BLaER1 (cell line): ENCODE measurements at regions not wholly inside any gene's neighbourhood (a gene's known extent, or its start where the extent isn't known, plus 50 kb on each side); places are given as distances from the start of the nearest gene placed in this dataset.

Experiments used
- H3K27ac ChIP-seq: shearing (Covaris generic); formaldehyde crosslinking; 2 replicates; pipeline ENCODE4 v1.8.1; 2022
- H3K27me3 ChIP-seq: shearing (Covaris generic); formaldehyde crosslinking; 2 replicates; pipeline ENCODE4 v1.8.1; 2022
- H3K36me3 ChIP-seq: shearing (Covaris generic); formaldehyde crosslinking; 2 replicates; pipeline ENCODE4 v1.8.1; 2022
- H3K4me1 ChIP-seq: shearing (Covaris generic); formaldehyde crosslinking; 2 replicates; pipeline ENCODE4 v1.8.1; 2022
- H3K4me2 ChIP-seq: shearing (Covaris generic); formaldehyde crosslinking; 2 replicates; pipeline ENCODE4 v1.8.1; 2022
- H3K4me3 ChIP-seq: shearing (Covaris generic); formaldehyde crosslinking; 2 replicates; pipeline ENCODE4 v1.8.1; 2022
- H3K9ac ChIP-seq: shearing (Covaris generic); formaldehyde crosslinking; 2 replicates; pipeline ENCODE4 v1.8.1; 2022
- H3K9me3 ChIP-seq: shearing (Covaris generic); formaldehyde crosslinking; 2 replicates; pipeline ENCODE4 v1.8.1; 2022
- H4K20me1 ChIP-seq: shearing (Covaris generic); formaldehyde crosslinking; 2 replicates; pipeline ENCODE4 v1.8.1; 2022
- Cebpa-rat ChIP-seq: shearing (Covaris generic); IDR thresholded peaks from 2 replicates; pipeline ENCODE4 v1.8.1; 2022

DNA sequence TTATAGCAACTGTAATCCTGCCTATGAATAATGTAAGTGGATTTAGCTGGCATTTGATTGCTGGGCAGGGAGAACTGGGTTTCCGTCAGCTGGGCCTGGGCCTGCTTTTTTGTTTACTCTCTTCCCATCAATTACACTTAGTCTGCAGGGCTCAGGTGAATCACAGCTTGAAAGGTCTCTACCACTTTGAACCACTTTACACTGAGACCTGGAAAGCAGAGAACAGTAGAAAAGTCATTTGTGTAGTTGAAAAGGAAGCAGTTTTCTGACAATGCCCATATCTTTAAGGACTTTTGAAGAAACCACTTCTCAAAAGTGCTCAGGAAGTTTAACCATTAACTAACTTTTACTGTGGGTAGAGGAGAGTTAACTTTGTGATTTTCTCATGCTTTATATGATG is 315.4 kb upstream of the SASH1 start:
- Histone ChIP-seq H3K9ac (no peak overlapping the region), H3K4me1 (no peaks in the 10 kb centered on the region), H3K4me3 (no peak overlapping the region), H3K36me3 (no peaks in the 10 kb centered on the region), H3K9me3 (0 out of 2 replicates have a peak, but pooled peaks cover 4% of the 10 kb centered on the region), H3K4me2 (no peak overlapping the region), H3K27me3 (no peaks in the 10 kb centered on the region), H4K20me1 (no peaks in the 10 kb centered on the region), H3K27ac (no peak overlapping the region)
- TF ChIP-seq Cebpa-rat = no peak

GRCh38 chr6:148035806-148036390 is 306.7 kb upstream of the SASH1 start:
- H3K27ac ChIP-seq = no peak overlapping the region
- H3K4me2 ChIP-seq = no peak overlapping the region
- H3K4me3 ChIP-seq = no peak overlapping the region
- H3K36me3 ChIP-seq = no peaks in the 10 kb centered on the region
- H3K9ac ChIP-seq = no peak overlapping the region
- no peak for TF ChIP-seq Cebpa-rat
- no peaks in the 10 kb centered on the region for H3K4me1 ChIP-seq
- H4K20me1 ChIP-seq = no peaks in the 10 kb centered on the region
- H3K27me3 ChIP-seq = no peaks in the 10 kb centered on the region
- H3K9me3 ChIP-seq = no peaks in the 10 kb centered on the region

- no peak overlapping the region for H3K4me3 ChIP-seq
- H3K36me3 ChIP-seq = no peaks in the 10 kb centered on the region
- H3K27ac ChIP-seq = no peak overlapping the region
- H3K9me3 ChIP-seq = no peaks in the 10 kb centered on the region
- H3K9ac ChIP-seq = no peak overlapping the region
- H3K4me1 ChIP-seq = no peaks in the 10 kb centered on the region
- no peak overlapping the region for H3K4me2 ChIP-seq
- H4K20me1 ChIP-seq = no peaks in the 10 kb centered on the region
- H3K27me3 ChIP-seq = no peaks in the 10 kb centered on the region
- TF ChIP-seq Cebpa-rat = no peak
These were observed 305.1 kb upstream of the SASH1 start for GRCh38 chr6:148037496-148037895.

DNA sequence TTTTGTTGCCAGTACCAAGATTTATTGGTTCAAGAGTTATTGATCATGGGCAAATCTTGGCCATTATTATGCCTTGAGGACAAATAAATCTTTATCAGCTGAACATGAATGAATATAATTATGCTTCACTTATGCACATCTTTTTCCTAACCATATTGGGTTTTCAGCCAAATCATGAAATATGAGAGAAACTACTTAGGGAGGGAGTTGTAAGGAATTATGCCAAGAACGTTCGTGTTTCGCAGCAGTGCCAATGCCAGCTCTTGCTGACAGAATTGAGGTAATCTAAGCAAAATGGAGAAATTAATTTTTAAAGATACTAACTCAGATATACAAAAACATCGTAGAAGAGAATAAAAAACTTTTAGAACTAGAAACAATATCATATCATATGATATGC is 301.1 kb upstream of the SASH1 start:
- Histone ChIP-seq H3K9ac (no peak overlapping the region), H3K4me1 (no peaks in the 10 kb centered on the region), H3K27ac (no peak overlapping the region), H3K4me3 (no peak overlapping the region), H3K27me3 (no peaks in the 10 kb centered on the region), H4K20me1 (no peaks in the 10 kb centered on the region), H3K36me3 (no peaks in the 10 kb centered on the region), H3K9me3 (no peaks in the 10 kb centered on the region), H3K4me2 (no peak overlapping the region)
- TF ChIP-seq Cebpa-rat = no peak

GRCh38 chr6:148042536-148042935 is 300.1 kb upstream of the SASH1 start:
- Histone ChIP-seq H3K9ac (no peak overlapping the region), H4K20me1 (no peaks in the 10 kb centered on the region), H3K4me2 (no peak overlapping the region), H3K27ac (no peak overlapping the region), H3K4me3 (no peak overlapping the region), H3K36me3 (no peaks in the 10 kb centered on the region), H3K4me1 (no peaks in the 10 kb centered on the region), H3K9me3 (no peaks in the 10 kb centered on the region), H3K27me3 (no peaks in the 10 kb centered on the region)
- no peak for TF ChIP-seq Cebpa-rat

GRCh38 chr6:148044261-148044751 is 298.3 kb upstream of the SASH1 start:
- no peak for TF ChIP-seq Cebpa-rat
- no peaks in the 10 kb centered on the region for H3K27me3 ChIP-seq
- H3K4me1 ChIP-seq = no peaks in the 10 kb centered on the region
- H3K27ac ChIP-seq = no peak overlapping the region
- H3K4me2 ChIP-seq = no peak overlapping the region
- H4K20me1 ChIP-seq = no peaks in the 10 kb centered on the region
- H3K9me3 ChIP-seq = no peaks in the 10 kb centered on the region
- H3K4me3 ChIP-seq = no peak overlapping the region
- H3K36me3 ChIP-seq = no peaks in the 10 kb centered on the region
- H3K9ac ChIP-seq = no peak overlapping the region

DNA sequence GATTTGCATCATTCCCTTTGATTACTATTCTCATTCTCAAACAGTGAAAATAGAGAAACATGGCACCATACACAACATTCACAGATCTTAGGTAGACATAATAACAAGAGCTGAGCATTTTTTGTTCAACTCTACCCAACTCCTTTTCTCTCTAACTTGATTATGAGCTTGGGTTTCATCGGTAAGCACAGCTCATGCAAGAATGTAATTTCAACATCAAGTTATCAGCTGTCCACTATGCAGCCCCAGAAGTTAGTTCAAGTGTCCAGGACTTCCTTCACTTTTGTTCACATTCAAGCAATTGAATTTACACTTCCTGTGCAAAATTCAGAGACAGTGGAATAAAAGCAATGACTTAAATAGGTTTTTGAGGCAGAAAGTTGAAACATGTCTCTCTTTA is 297.7 kb upstream of the SASH1 start:
- Histone ChIP-seq H4K20me1 (no peaks in the 10 kb centered on the region), H3K27me3 (no peaks in the 10 kb centered on the region), H3K9me3 (no peaks in the 10 kb centered on the region), H3K9ac (no peak overlapping the region), H3K4me1 (no peaks in the 10 kb centered on the region), H3K4me2 (no peak overlapping the region), H3K36me3 (no peaks in the 10 kb centered on the region), H3K4me3 (no peak overlapping the region), H3K27ac (no peak overlapping the region)
- no peak for TF ChIP-seq Cebpa-rat

DNA sequence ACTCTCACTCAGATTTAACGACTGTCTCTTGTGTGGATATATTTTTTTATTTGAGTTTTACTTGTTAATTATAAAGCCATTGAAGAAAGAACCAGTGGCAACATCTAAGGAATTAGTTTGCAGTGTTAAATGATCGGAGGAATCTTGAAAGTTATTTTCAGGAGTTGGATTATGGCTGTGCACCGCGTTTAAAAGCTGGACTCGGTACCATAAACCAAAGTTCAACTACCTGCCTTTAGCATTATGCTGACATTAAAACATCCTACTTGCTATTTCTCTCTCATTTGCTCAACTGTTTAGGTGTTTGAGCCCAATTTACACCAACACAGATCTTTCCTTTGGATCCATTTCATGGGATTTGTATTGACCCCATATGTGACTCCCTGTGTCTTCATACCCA is 289.4 kb upstream of the SASH1 start:
- Histone ChIP-seq H3K27me3 (no peaks in the 10 kb centered on the region), H3K27ac (no peak overlapping the region), H4K20me1 (no peaks in the 10 kb centered on the region), H3K4me1 (no peaks in the 10 kb centered on the region), H3K4me2 (no peak overlapping the region), H3K4me3 (no peak overlapping the region), H3K9me3 (no peaks in the 10 kb centered on the region), H3K9ac (no peak overlapping the region), H3K36me3 (no peaks in the 10 kb centered on the region)
- TF ChIP-seq Cebpa-rat = no peak

GRCh38 chr6:148053796-148054195 is 288.8 kb upstream of the SASH1 start:
- Histone ChIP-seq H3K4me1 (no peaks in the 10 kb centered on the region), H3K9me3 (peaks cover 2% of the 10 kb centered on the region; the same call in 1 of the 2 replicates), H3K27ac (no peak overlapping the region), H3K4me3 (no peak overlapping the region), H3K27me3 (no peaks in the 10 kb centered on the region), H3K9ac (no peak overlapping the region), H3K4me2 (no peak overlapping the region), H4K20me1 (no peaks in the 10 kb centered on the region), H3K36me3 (no peaks in the 10 kb centered on the region)
- no peak for TF ChIP-seq Cebpa-rat

- Histone ChIP-seq H3K9ac (no peak overlapping the region), H4K20me1 (no peaks in the 10 kb centered on the region), H3K36me3 (no peaks in the 10 kb centered on the region), H3K4me3 (no peak overlapping the region), H3K9me3 (peaks cover 6% of the 10 kb centered on the region), H3K27ac (no peak overlapping the region), H3K27me3 (no peaks in the 10 kb centered on the region), H3K4me1 (no peaks in the 10 kb centered on the region), H3K4me2 (no peak overlapping the region)
- TF ChIP-seq Cebpa-rat = no peak
These were observed 288.4 kb upstream of the SASH1 start for GRCh38 chr6:148054219-148054618.

DNA sequence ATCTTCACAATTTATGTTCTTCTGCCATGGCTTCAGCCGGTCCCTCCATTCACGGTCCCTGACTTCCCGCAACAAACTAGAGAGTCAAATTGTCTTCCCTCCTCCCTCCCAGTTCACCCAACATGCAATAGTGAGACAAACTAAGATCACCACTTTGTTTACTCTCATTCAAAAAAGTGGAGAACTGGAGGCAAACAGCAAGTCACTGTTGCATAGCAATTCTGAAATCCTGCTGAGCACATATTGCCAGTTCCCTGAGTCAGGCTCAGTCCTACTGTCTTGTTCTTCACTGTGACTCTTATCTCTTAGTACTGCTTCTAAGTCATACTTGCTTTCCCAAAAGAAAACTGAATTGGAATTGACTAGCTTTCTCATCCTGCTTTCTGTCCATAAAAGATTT is 287.2 kb upstream of the SASH1 start:
- H3K36me3 ChIP-seq = no peaks in the 10 kb centered on the region
- TF ChIP-seq Cebpa-rat = no peak
- H3K4me2 ChIP-seq = no peak overlapping the region
- H3K9ac ChIP-seq = no peak overlapping the region
- H4K20me1 ChIP-seq = no peaks in the 10 kb centered on the region
- H3K4me3 ChIP-seq = no peak overlapping the region
- no peaks in the 10 kb centered on the region for H3K4me1 ChIP-seq
- H3K9me3 ChIP-seq = peaks cover 18% of the 10 kb centered on the region
- no peaks in the 10 kb centered on the region for H3K27me3 ChIP-seq
- no peak overlapping the region for H3K27ac ChIP-seq
